H9 (cell line): ENCODE measurements at regions not wholly inside any gene's neighbourhood (a gene's known extent, or its start where the extent isn't known, plus 50 kb on each side); places are given as distances from the start of the nearest gene placed in this dataset.

Experiments
- DNase-seq: peaks from one replicate; pipeline ENCODE4 v3.0.0-alpha.2; 2017
- H2AFZ ChIP-seq: one replicate; pipeline ENCODE4 v1.6.1; 2013; ENCODE audit warnings: mild to moderate bottlenecking, low read length, control low read depth, moderate library complexity
- H2AK5ac ChIP-seq: 2 replicates; pipeline ENCODE4 v1.6.1; 2013; ENCODE audit warnings: low read length, control low read depth, mixed read lengths; ENCODE audit not compliant: insufficient read length
- H2BK120ac ChIP-seq: one replicate; pipeline ENCODE4 v1.6.1; 2013; ENCODE audit warnings: low read depth, mild to moderate bottlenecking, low read length, control low read depth, inconsistent platforms; ENCODE audit not compliant: poor library complexity, severe bottlenecking
- H2BK12ac ChIP-seq: 2 replicates; pipeline ENCODE4 v1.6.1; 2013; ENCODE audit warnings: low read length, control low read depth, mixed read lengths, low read depth; ENCODE audit not compliant: insufficient read length
- H2BK15ac ChIP-seq: 2 replicates; pipeline ENCODE4 v1.6.1; 2013; ENCODE audit warnings: low read depth, low read length, control low read depth
- H2BK20ac ChIP-seq: one replicate; pipeline ENCODE4 v1.6.1; 2013; ENCODE audit warnings: low read depth, mild to moderate bottlenecking, low read length, control low read depth, inconsistent platforms; ENCODE audit not compliant: poor library complexity, severe bottlenecking
- H2BK5ac ChIP-seq: 2 replicates; pipeline ENCODE4 v1.6.1; 2013; ENCODE audit warnings: low read length, control low read depth, mixed read lengths; ENCODE audit not compliant: insufficient read length
- H3K14ac ChIP-seq: 2 replicates; pipeline ENCODE4 v1.6.1; 2013; ENCODE audit warnings: low read length, control low read depth; ENCODE audit not compliant: insufficient read depth
- H3K18ac ChIP-seq: 2 replicates; pipeline ENCODE4 v1.6.1; 2013; ENCODE audit warnings: low read depth, mild to moderate bottlenecking, mixed read lengths, low read length, control low read depth; ENCODE audit not compliant: insufficient read length
- H3K23ac ChIP-seq: 2 replicates; pipeline ENCODE4 v1.6.1; 2013; ENCODE audit warnings: low read length, control low read depth, mixed read lengths, low read depth; ENCODE audit not compliant: insufficient read length
- H3K23me2 ChIP-seq: 2 replicates; pipeline ENCODE4 v1.6.1; 2013; ENCODE audit warnings: low read depth, mild to moderate bottlenecking, mixed read lengths, low read length, control low read depth; ENCODE audit not compliant: insufficient read length, poor library complexity, severe bottlenecking
- H3K27ac ChIP-seq: 2 replicates; pipeline ENCODE4 v1.5.1; 2013; ENCODE audit warnings: low read length, control low read depth, mixed read lengths, low read depth; ENCODE audit not compliant: insufficient read length
- H3K27me3 ChIP-seq: 2 replicates; pipeline ENCODE4 v1.6.1; 2013; ENCODE audit warnings: low read length, control low read depth, inconsistent platforms; ENCODE audit not compliant: insufficient read depth
- H3K4ac ChIP-seq: 2 replicates; pipeline ENCODE4 v1.6.1; 2013; ENCODE audit warnings: low read depth, mild to moderate bottlenecking, control low read depth, inconsistent platforms, low read length, moderate library complexity
- H3K4me1 ChIP-seq: 2 replicates; pipeline ENCODE4 v1.6.1; 2013; ENCODE audit warnings: low read length, control low read depth, inconsistent platforms; ENCODE audit not compliant: insufficient read depth
- H3K4me2 ChIP-seq: 2 replicates; pipeline ENCODE4 v1.6.1; 2013; ENCODE audit warnings: low read length, control low read depth, mixed read lengths; ENCODE audit not compliant: insufficient read length, insufficient read depth
- H3K56ac ChIP-seq: 2 replicates; pipeline ENCODE4 v1.6.1; 2013; ENCODE audit warnings: low read depth, mild to moderate bottlenecking, mixed read lengths, low read length, control low read depth; ENCODE audit not compliant: insufficient read length
- H3K79me1 ChIP-seq: 2 replicates; pipeline ENCODE4 v1.6.1; 2013; ENCODE audit warnings: low read depth, mild to moderate bottlenecking, moderate library complexity, low read length, control low read depth, inconsistent platforms; ENCODE audit not compliant: insufficient read depth, poor library complexity, severe bottlenecking
- H3K79me2 ChIP-seq: 2 replicates; pipeline ENCODE4 v1.6.1; 2013; ENCODE audit warnings: low read length, control low read depth, inconsistent platforms; ENCODE audit not compliant: insufficient read depth
- H3K9ac ChIP-seq: 2 replicates; pipeline ENCODE4 v1.6.1; 2013; ENCODE audit warnings: low read length, control low read depth, mixed read lengths; ENCODE audit not compliant: insufficient read length; ENCODE audit errors: extremely low read depth
- H3K9me3 ChIP-seq: one replicate; pipeline ENCODE4 v1.6.1; 2013; ENCODE audit warnings: low read depth, low read length, inconsistent platforms; ENCODE audit not compliant: control insufficient read depth
- H3T11ph ChIP-seq: one replicate; pipeline ENCODE4 v1.6.1; 2013; ENCODE audit warnings: mild to moderate bottlenecking, low read length, control low read depth, inconsistent platforms
- H4K20me1 ChIP-seq: one replicate; pipeline ENCODE4 v1.6.1; 2013; ENCODE audit not compliant: control insufficient read depth, insufficient read length, insufficient read depth
- H4K5ac ChIP-seq: 2 replicates; pipeline ENCODE4 v1.6.1; 2013; ENCODE audit warnings: low read depth, mild to moderate bottlenecking, mixed read lengths, low read length, control low read depth; ENCODE audit not compliant: insufficient read length
- H4K8ac ChIP-seq: replicated peaks from 2 replicates; pipeline ENCODE4 v1.6.1; 2013; ENCODE audit warnings: low read length, control low read depth, mixed read lengths, low read depth; ENCODE audit not compliant: insufficient read length
- H4K91ac ChIP-seq: 2 replicates; pipeline ENCODE4 v1.6.1; 2013; ENCODE audit warnings: low read depth, mild to moderate bottlenecking, moderate library complexity, mixed read lengths, low read length, control low read depth; ENCODE audit not compliant: insufficient read length
- H3K27ac Mint-ChIP-seq, 3 experiments: 2 replicates in 2 of 3; 3 replicates in 1 of 3; pipeline ENCODE4 v1.8.0; 2020 to 2021; ENCODE audit warnings: mixed read lengths in 3 of 3, mild to moderate bottlenecking in 1 of 3, moderate library complexity in 1 of 3
- H3K27me3 Mint-ChIP-seq: 2 replicates; pipeline ENCODE4 v1.8.0; 2021; ENCODE audit warnings: low read depth, mild to moderate bottlenecking, moderate library complexity, mixed read lengths
- H3K36me3 Mint-ChIP-seq, 3 experiments: 2 replicates in 2 of 3; 3 replicates in 1 of 3; pipeline ENCODE4 v1.8.0; 2020 to 2021; ENCODE audit warnings: low read depth in 3 of 3, mixed read lengths in 3 of 3; ENCODE audit not compliant: insufficient read depth in 1 of 3
- H3K4me1 Mint-ChIP-seq, 2 experiments: 2 replicates each; pipeline ENCODE4 v1.8.0; 2020; ENCODE audit warnings: mixed read lengths in 2 of 2
- H3K4me3 Mint-ChIP-seq, 2 experiments: 2 replicates in 1 of 2; 3 replicates in 1 of 2; pipeline ENCODE4 v1.8.0; 2020 to 2021; ENCODE audit warnings: mild to moderate bottlenecking in 2 of 2, mixed read lengths in 2 of 2, moderate library complexity in 1 of 2
- H3K9me3 Mint-ChIP-seq, 2 experiments: 2 replicates in 1 of 2; 3 replicates in 1 of 2; pipeline ENCODE4 v1.8.0; 2020; ENCODE audit warnings: mild to moderate bottlenecking in 2 of 2, mixed read lengths in 2 of 2, moderate library complexity in 1 of 2
- TF ChIP-seq, protein P1 (sequence below): fragments of 200-600 bp; sonication (generic); conservative IDR thresholded peaks from 3 replicates; pipeline ENCODE4 v1.8.0; 2021; ENCODE audit warnings: antibody characterized with exemption, mild to moderate bottlenecking

GRCh38 chr1:79161077-79161476, 154.5 kb upstream of the ADGRL4 start:
- Histone ChIP-seq H3K14ac (no peak overlapping the region), H3K27ac (no peak overlapping the region), H2AK5ac (no peak overlapping the region), H3K4ac (no peak overlapping the region), H3K9ac (no peak overlapping the region), H3K79me1 (no peaks in the 10 kb centered on the region), H3K9me3 (no peaks in the 10 kb centered on the region), H3K23me2 (no peaks in the 10 kb centered on the region), H2BK5ac (no peak overlapping the region), H4K8ac (no peak overlapping the region), H3K4me1 (no peaks in the 10 kb centered on the region), H4K91ac (no peak overlapping the region), H3K4me2 (no peak overlapping the region), H2BK15ac (no peak overlapping the region), H3T11ph (no peak overlapping the region), H3K23ac (no peak overlapping the region), H2AFZ (no peak overlapping the region), H2BK120ac (no peak overlapping the region), H3K56ac (no peak overlapping the region), H3K27me3 (no peaks in the 10 kb centered on the region), H3K79me2 (no peaks in the 10 kb centered on the region), H4K20me1 (no peaks in the 10 kb centered on the region), H3K18ac (no peak overlapping the region), H2BK12ac (no peak overlapping the region), H4K5ac (no peak overlapping the region), H2BK20ac (no peak overlapping the region)
- DNase-seq = no peak
- TF ChIP-seq, protein P1, sequence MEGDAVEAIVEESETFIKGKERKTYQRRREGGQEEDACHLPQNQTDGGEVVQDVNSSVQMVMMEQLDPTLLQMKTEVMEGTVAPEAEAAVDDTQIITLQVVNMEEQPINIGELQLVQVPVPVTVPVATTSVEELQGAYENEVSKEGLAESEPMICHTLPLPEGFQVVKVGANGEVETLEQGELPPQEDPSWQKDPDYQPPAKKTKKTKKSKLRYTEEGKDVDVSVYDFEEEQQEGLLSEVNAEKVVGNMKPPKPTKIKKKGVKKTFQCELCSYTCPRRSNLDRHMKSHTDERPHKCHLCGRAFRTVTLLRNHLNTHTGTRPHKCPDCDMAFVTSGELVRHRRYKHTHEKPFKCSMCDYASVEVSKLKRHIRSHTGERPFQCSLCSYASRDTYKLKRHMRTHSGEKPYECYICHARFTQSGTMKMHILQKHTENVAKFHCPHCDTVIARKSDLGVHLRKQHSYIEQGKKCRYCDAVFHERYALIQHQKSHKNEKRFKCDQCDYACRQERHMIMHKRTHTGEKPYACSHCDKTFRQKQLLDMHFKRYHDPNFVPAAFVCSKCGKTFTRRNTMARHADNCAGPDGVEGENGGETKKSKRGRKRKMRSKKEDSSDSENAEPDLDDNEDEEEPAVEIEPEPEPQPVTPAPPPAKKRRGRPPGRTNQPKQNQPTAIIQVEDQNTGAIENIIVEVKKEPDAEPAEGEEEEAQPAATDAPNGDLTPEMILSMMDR = no peak
- Mint-ChIP-seq H3K27me3 (no peaks in the 10 kb centered on the region), H3K36me3 (peaks cover 8 to 19% (median 10%) of the 10 kb centered on the region in 3 experiments), H3K9me3 (peaks cover 9 to 15% of the 10 kb centered on the region in 2 experiments), H3K27ac (no peak overlapping the region), H3K4me3 (no peak overlapping the region), H3K4me1 (no peaks in the 10 kb centered on the region)
